OCI-LY7 (cell line): ENCODE measurements at regions not wholly inside any gene's neighbourhood (a gene's known extent, or its start where the extent isn't known, plus 50 kb on each side); places are given as distances from the start of the nearest gene placed in this dataset.

Experiments
- EZH2phosphoT487 ChIP-seq: fragments of 200-600 bp; sonication (generic); IDR thresholded peaks from 2 replicates; pipeline ENCODE4 v1.6.1; 2018; ENCODE audit warnings: low read depth, borderline replicate concordance, mild to moderate bottlenecking, mixed run types, antibody characterized with exemption, low read length, moderate library complexity, mixed read lengths
- TF ChIP-seq, protein P1 (sequence below): fragments of 200-600 bp; sonication (generic); conservative IDR thresholded peaks from 2 replicates; pipeline ENCODE4 v1.5.1; 2014; ENCODE audit warnings: mild to moderate bottlenecking, antibody characterized with exemption, low read length, moderate library complexity, mixed read lengths

DNA sequence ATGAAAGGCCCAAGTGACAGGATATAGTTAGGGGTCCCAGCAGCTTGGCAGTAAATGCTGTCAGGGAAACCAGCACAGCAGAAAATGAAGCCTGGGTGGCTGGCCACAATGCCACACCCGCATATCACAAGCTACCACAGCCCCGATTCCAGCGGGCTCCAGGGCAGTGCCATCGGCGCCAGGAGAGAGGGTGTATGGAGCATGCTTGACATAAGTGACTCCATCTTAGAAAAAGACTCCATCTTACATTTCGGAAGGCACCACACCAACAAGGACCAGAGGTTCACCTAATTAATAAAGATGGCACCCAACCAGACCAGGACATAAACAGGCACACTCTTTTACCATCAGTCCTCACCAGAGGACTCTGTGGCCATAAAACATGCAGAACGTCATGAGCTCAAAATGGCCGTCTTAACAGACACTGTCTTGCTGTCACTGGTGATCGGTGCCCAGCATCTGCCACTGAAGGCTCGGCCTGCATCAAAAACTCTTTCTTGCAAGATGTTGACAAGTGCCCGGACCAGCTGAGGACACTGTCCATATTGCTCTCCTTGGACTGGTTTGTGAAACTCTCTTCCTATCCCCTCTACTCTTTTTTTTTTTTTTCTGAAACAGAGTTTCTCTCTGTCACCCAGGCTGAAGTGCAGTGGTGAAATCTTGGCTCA is 67.4 kb upstream of the SPIN1 start:
- TF ChIP-seq EZH2phosphoT487: no peak
- TF ChIP-seq, protein P1, sequence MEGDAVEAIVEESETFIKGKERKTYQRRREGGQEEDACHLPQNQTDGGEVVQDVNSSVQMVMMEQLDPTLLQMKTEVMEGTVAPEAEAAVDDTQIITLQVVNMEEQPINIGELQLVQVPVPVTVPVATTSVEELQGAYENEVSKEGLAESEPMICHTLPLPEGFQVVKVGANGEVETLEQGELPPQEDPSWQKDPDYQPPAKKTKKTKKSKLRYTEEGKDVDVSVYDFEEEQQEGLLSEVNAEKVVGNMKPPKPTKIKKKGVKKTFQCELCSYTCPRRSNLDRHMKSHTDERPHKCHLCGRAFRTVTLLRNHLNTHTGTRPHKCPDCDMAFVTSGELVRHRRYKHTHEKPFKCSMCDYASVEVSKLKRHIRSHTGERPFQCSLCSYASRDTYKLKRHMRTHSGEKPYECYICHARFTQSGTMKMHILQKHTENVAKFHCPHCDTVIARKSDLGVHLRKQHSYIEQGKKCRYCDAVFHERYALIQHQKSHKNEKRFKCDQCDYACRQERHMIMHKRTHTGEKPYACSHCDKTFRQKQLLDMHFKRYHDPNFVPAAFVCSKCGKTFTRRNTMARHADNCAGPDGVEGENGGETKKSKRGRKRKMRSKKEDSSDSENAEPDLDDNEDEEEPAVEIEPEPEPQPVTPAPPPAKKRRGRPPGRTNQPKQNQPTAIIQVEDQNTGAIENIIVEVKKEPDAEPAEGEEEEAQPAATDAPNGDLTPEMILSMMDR: no peak
